ENCODE measurements at regions not wholly inside any gene's neighbourhood (a gene's known extent, or its start where the extent isn't known, plus 50 kb on each side); places are given as distances from the start of the nearest gene placed in this dataset.
A peak's percentile ranks its signal among the peaks of the same experiment; 100 is the strongest.

- peak; percentile 71 to 77 for ATAC-seq
- Mint-ChIP-seq H3K27me3 (peaks cover 10 to 27% of the 10 kb centered on the region in 2 donors), H3K9me3 (no peaks in the 10 kb centered on the region), H3K27ac (no peak overlapping the region), H3K4me3 (no peak overlapping the region), H3K4me1 (ENCODE audit: low read depth in 2 of 2) (no peaks in the 10 kb centered on the region), H3K36me3 (no peaks in the 10 kb centered on the region)
- DNase-seq (ENCODE audit: low spot score) = no peak
These were observed 232.0 kb downstream of the B3GLCT start for GRCh38 chr13:31431722-31432137.

- Mint-ChIP-seq H3K27me3 (peaks cover 20 to 34% of the 10 kb centered on the region in 2 donors), H3K36me3 (no peaks in the 10 kb centered on the region), H3K4me1 (ENCODE audit: low read depth in 2 of 2) (no peaks in the 10 kb centered on the region), H3K4me3 (no peak overlapping the region), H3K9me3 (no peaks in the 10 kb centered on the region), H3K27ac (no peak overlapping the region)
- no peak for DNase-seq (ENCODE audit: low spot score)
- ATAC-seq = no peak
These were observed 233.4 kb downstream of the B3GLCT start for GRCh38 chr13:31433207-31433606.

- Mint-ChIP-seq H3K27me3 (peaks cover 23 to 34% of the 10 kb centered on the region in 2 donors), H3K4me3 (no peak overlapping the region), H3K27ac (no peak overlapping the region), H3K4me1 (ENCODE audit: low read depth in 2 of 2) (no peaks in the 10 kb centered on the region), H3K36me3 (no peaks in the 10 kb centered on the region), H3K9me3 (no peaks in the 10 kb centered on the region)
- DNase-seq (ENCODE audit: low spot score) = no peak
- no peak for ATAC-seq
These were observed 234.0 kb downstream of the B3GLCT start for GRCh38 chr13:31433746-31434145.

- H3K27ac Mint-ChIP-seq = no peak overlapping the region
- DNase-seq (ENCODE audit: low spot score) = no peak
- peaks cover 25 to 39% of the 10 kb centered on the region in 2 donors for H3K27me3 Mint-ChIP-seq
- ATAC-seq = no peak
- H3K9me3 Mint-ChIP-seq = no peaks in the 10 kb centered on the region
- no peak overlapping the region for H3K4me3 Mint-ChIP-seq
- no peaks in the 10 kb centered on the region for H3K4me1 Mint-ChIP-seq (ENCODE audit: low read depth in 2 of 2)
- no peaks in the 10 kb centered on the region for H3K36me3 Mint-ChIP-seq
These were observed 234.8 kb downstream of the B3GLCT start for GRCh38 chr13:31434613-31435012.

GRCh38 chr13:31435536-31435935 is 235.8 kb downstream of the B3GLCT start:
- no peaks in the 10 kb centered on the region for H3K9me3 Mint-ChIP-seq
- no peak overlapping the region for H3K27ac Mint-ChIP-seq
- H3K4me1 Mint-ChIP-seq (ENCODE audit: low read depth in 2 of 2) = no peaks in the 10 kb centered on the region
- no peak for ATAC-seq
- H3K36me3 Mint-ChIP-seq = no peaks in the 10 kb centered on the region
- DNase-seq (ENCODE audit: low spot score) = no peak
- H3K4me3 Mint-ChIP-seq = no peak overlapping the region
- H3K27me3 Mint-ChIP-seq = peaks cover 23 to 38% of the 10 kb centered on the region in 2 donors

- ATAC-seq = no peak
- Mint-ChIP-seq H3K9me3 (no peaks in the 10 kb centered on the region), H3K27me3 (peaks cover 26 to 34% of the 10 kb centered on the region in 2 donors), H3K27ac (no peak overlapping the region), H3K4me3 (no peak overlapping the region), H3K4me1 (ENCODE audit: low read depth in 2 of 2) (no peaks in the 10 kb centered on the region), H3K36me3 (no peaks in the 10 kb centered on the region)
- no peak for DNase-seq (ENCODE audit: low spot score)
These were observed 236.7 kb downstream of the B3GLCT start for GRCh38 chr13:31436478-31436877.

- H3K4me1 Mint-ChIP-seq (ENCODE audit: low read depth in 2 of 2) = no peaks in the 10 kb centered on the region
- peak in 1 of 2 donors; percentile 44 for ATAC-seq
- no peak overlapping the region for H3K4me3 Mint-ChIP-seq
- no peaks in the 10 kb centered on the region for H3K9me3 Mint-ChIP-seq
- H3K27me3 Mint-ChIP-seq = peaks cover 29 to 32% of the 10 kb centered on the region in 2 donors
- H3K36me3 Mint-ChIP-seq = no peaks in the 10 kb centered on the region
- H3K27ac Mint-ChIP-seq = no peak overlapping the region
- DNase-seq (ENCODE audit: low spot score) = no peak
These were observed 238.2 kb downstream of the B3GLCT start for GRCh38 chr13:31437975-31438374.

GRCh38 chr13:31440132-31440531 is 240.4 kb downstream of the B3GLCT start:
- H3K27ac Mint-ChIP-seq = no peak overlapping the region
- DNase-seq (ENCODE audit: low spot score) (no peak), ATAC-seq (no peak)
- H3K9me3 Mint-ChIP-seq = no peaks in the 10 kb centered on the region
- no peak overlapping the region for H3K4me3 Mint-ChIP-seq
- peaks cover 35 to 38% of the 10 kb centered on the region in 2 donors for H3K27me3 Mint-ChIP-seq
- no peaks in the 10 kb centered on the region for H3K36me3 Mint-ChIP-seq
- no peaks in the 10 kb centered on the region for H3K4me1 Mint-ChIP-seq (ENCODE audit: low read depth in 2 of 2)

GRCh38 chr13:31441800-31442510 is 242.2 kb downstream of the B3GLCT start:
- no peak overlapping the region for H3K4me3 Mint-ChIP-seq
- DNase-seq (ENCODE audit: low spot score) = no peak
- ATAC-seq = peak in 1 of 2 donors; percentile 33
- H3K4me1 Mint-ChIP-seq (ENCODE audit: low read depth in 2 of 2) = no peaks in the 10 kb centered on the region
- H3K36me3 Mint-ChIP-seq = no peaks in the 10 kb centered on the region
- peaks cover 35 to 37% of the 10 kb centered on the region in 2 donors for H3K27me3 Mint-ChIP-seq
- no peaks in the 10 kb centered on the region for H3K9me3 Mint-ChIP-seq
- H3K27ac Mint-ChIP-seq = no peak overlapping the region

GRCh38 chr13:31442571-31442970 is 242.8 kb downstream of the B3GLCT start:
- ATAC-seq = no peak
- no peaks in the 10 kb centered on the region for H3K4me1 Mint-ChIP-seq (ENCODE audit: low read depth in 2 of 2)
- no peak for DNase-seq (ENCODE audit: low spot score)
- H3K4me3 Mint-ChIP-seq = no peak overlapping the region
- no peaks in the 10 kb centered on the region for H3K36me3 Mint-ChIP-seq
- H3K9me3 Mint-ChIP-seq = no peaks in the 10 kb centered on the region
- H3K27ac Mint-ChIP-seq = no peak overlapping the region
- peaks cover 31 to 38% of the 10 kb centered on the region in 2 donors for H3K27me3 Mint-ChIP-seq

GRCh38 chr13:31444266-31444856 is 244.6 kb downstream of the B3GLCT start:
- DNase-seq (ENCODE audit: low spot score) (no peak), ATAC-seq (no peak)
- H3K9me3 Mint-ChIP-seq = no peaks in the 10 kb centered on the region
- no peaks in the 10 kb centered on the region for H3K36me3 Mint-ChIP-seq
- no peak overlapping the region for H3K4me3 Mint-ChIP-seq
- peaks cover 33 to 38% of the 10 kb centered on the region in 2 donors for H3K27me3 Mint-ChIP-seq
- no peak overlapping the region for H3K27ac Mint-ChIP-seq
- H3K4me1 Mint-ChIP-seq (ENCODE audit: low read depth in 2 of 2) = no peaks in the 10 kb centered on the region

GRCh38 chr13:31452525-31452924 is 252.8 kb downstream of the B3GLCT start:
- no peak overlapping the region for H3K27ac Mint-ChIP-seq
- peaks cover 12 to 37% of the 10 kb centered on the region in 2 donors for H3K27me3 Mint-ChIP-seq
- H3K9me3 Mint-ChIP-seq = no peaks in the 10 kb centered on the region
- H3K4me1 Mint-ChIP-seq (ENCODE audit: low read depth in 2 of 2) = no peaks in the 10 kb centered on the region
- H3K36me3 Mint-ChIP-seq = no peaks in the 10 kb centered on the region
- ATAC-seq (no peak), DNase-seq (ENCODE audit: low spot score) (no peak)
- H3K4me3 Mint-ChIP-seq = no peak overlapping the region

GRCh38 chr13:31455581-31455980 is 255.8 kb downstream of the B3GLCT start:
- Mint-ChIP-seq H3K9me3 (no peaks in the 10 kb centered on the region), H3K27ac (no peak overlapping the region), H3K36me3 (no peaks in the 10 kb centered on the region), H3K4me1 (ENCODE audit: low read depth in 2 of 2) (no peaks in the 10 kb centered on the region), H3K4me3 (no peak overlapping the region), H3K27me3 (peaks cover 13 to 26% of the 10 kb centered on the region in 2 donors)
- DNase-seq (ENCODE audit: low spot score) (no peak), ATAC-seq (no peak)

- H3K27ac Mint-ChIP-seq = no peak overlapping the region
These were observed 256.3 kb downstream of the B3GLCT start for GRCh38 chr13:31456056-31456455.

More at GRCh38 chr13:31456056-31456455, 256.3 kb downstream of the B3GLCT start:
- Mint-ChIP-seq H3K4me1 (ENCODE audit: low read depth in 2 of 2) (no peaks in the 10 kb centered on the region), H3K27me3 (peaks cover 8 to 21% of the 10 kb centered on the region in 2 donors), H3K9me3 (no peaks in the 10 kb centered on the region), H3K36me3 (no peaks in the 10 kb centered on the region), H3K4me3 (no peak overlapping the region)
- ATAC-seq (no peak), DNase-seq (ENCODE audit: low spot score) (no peak)
